ENCODE measurements at regions not wholly inside any gene's neighbourhood (a gene's known extent, or its start where the extent isn't known, plus 50 kb on each side); places are given as distances from the start of the nearest gene placed in this dataset.

DNA sequence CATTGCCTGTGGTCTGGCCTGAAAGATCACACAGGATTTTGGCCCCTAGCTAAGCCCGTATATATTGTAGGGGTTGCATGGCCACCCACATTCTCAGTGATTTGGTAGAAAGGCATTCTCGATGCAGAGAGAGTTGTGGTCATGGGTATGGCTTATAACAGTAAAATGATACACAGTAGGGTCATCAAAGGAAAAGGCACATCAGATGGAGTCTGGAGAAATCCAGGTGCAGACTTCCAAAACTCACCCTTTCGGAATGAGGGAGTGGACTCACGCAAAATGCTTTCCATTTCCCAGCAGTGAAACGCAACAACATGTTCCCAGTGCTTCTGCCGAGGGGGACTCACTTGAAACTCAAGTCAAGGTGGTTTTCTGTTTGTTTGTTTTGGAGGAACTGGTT, 802.5 kb upstream of the SLITRK1 start:
- in situ Hi-C loops (cut with MboI; ENCODE audit: low sequenced_read_pairs, unreplicated experiment) = no loop called here
- DNase-seq (ENCODE audit: low spot score) = no peak
- TF ChIP-seq, protein P1, sequence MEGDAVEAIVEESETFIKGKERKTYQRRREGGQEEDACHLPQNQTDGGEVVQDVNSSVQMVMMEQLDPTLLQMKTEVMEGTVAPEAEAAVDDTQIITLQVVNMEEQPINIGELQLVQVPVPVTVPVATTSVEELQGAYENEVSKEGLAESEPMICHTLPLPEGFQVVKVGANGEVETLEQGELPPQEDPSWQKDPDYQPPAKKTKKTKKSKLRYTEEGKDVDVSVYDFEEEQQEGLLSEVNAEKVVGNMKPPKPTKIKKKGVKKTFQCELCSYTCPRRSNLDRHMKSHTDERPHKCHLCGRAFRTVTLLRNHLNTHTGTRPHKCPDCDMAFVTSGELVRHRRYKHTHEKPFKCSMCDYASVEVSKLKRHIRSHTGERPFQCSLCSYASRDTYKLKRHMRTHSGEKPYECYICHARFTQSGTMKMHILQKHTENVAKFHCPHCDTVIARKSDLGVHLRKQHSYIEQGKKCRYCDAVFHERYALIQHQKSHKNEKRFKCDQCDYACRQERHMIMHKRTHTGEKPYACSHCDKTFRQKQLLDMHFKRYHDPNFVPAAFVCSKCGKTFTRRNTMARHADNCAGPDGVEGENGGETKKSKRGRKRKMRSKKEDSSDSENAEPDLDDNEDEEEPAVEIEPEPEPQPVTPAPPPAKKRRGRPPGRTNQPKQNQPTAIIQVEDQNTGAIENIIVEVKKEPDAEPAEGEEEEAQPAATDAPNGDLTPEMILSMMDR (IDR thresholded peaks at IDR 0.05; ENCODE audit: borderline replicate concordance, control extremely low read depth, extremely low read depth, insufficient read depth, missing control alignments) = no peak

DNA sequence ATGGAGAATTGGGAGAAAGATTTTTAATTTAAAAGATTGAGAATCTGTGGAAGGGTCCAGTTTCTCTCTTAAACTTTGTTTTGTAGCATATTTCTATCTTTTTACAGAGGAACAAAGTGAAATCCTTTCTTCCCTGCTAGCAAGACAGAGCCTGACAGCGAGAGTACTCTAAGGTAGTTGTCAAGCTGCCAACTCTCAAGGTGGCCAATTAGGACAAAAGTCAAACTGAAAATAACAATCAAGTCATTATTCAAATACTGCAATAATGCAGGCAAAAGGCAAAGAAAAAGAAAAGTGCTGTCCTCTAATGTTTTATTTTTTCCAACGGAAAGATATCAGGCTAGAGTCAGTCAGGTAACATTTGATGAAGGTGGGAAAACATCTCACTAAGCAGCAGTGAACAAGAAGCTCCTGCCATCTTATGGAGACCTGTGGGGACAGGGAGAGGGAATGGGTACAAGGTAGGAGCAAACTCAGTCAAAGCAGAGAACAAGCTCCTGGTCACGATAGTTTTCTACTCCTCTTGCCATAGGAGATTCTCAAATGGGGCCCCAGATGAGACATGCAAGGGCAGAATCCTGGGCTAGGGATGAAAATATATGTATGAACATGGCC, 801.9 kb upstream of the SLITRK1 start:
- no peak for DNase-seq (ENCODE audit: low spot score)
- TF ChIP-seq, protein P1 (IDR thresholded peaks at IDR 0.05; ENCODE audit: borderline replicate concordance, control extremely low read depth, extremely low read depth, insufficient read depth, missing control alignments) = no peak
- in situ Hi-C loops (cut with MboI; ENCODE audit: low sequenced_read_pairs, unreplicated experiment) = no loop called here

GRCh38 chr13:84683448-84683847, 801.2 kb upstream of the SLITRK1 start:
- no peak for DNase-seq (ENCODE audit: low spot score)
- in situ Hi-C loops (cut with MboI; ENCODE audit: low sequenced_read_pairs, unreplicated experiment) = no loop called here

DNA sequence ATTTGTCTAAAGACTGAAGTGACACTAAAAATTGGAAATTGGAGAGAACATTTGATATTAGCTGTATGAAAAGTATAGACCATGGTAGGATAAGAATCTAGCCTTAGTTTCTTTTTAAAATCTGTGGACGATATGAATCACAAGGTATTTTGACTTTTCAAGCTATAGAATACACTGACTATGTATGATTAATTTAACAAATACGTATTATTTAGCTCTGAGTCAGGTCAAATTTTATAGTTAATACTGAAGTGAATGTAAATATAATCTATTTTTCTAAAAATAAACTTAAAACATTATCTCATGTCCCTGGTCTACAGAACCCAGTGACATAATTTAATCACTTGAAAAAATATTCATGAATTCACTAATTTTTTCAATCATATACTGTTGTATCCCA, 795.6 kb upstream of the SLITRK1 start:
- TF ChIP-seq, protein P1 (IDR thresholded peaks at IDR 0.05; ENCODE audit: borderline replicate concordance, control extremely low read depth, extremely low read depth, insufficient read depth, missing control alignments) = no peak
- DNase-seq (ENCODE audit: low spot score) = no peak
- in situ Hi-C loops (cut with MboI; ENCODE audit: low sequenced_read_pairs, unreplicated experiment) = no loop called here

More at GRCh38 chr13:84683448-84683847, 801.2 kb upstream of the SLITRK1 start:
- TF ChIP-seq, protein P1 (IDR thresholded peaks at IDR 0.05; ENCODE audit: borderline replicate concordance, control extremely low read depth, extremely low read depth, insufficient read depth, missing control alignments) = no peak

- in situ Hi-C loops (cut with MboI; ENCODE audit: low sequenced_read_pairs, unreplicated experiment) = no loop called here
These were observed 790.3 kb upstream of the SLITRK1 start for GRCh38 chr13:84672616-84673015.

DNA sequence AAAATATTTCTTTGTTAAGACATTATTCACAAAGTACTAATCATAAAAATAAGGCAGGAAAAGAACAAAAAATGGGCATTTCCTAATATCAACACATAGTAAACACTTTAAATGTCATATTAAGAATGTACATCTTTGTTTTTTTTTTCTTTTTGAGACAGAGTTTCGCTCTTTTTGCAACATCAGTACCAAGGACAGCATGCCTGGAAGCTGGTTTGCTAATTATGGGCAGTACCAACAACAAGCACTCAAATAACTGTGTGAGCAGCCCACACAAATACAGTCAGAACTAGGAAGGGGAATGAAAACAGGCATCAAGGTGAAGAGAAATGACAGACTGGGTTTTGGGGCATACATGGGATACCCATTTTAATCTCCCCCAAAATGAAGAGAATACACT, 788.0 kb upstream of the SLITRK1 start:
- TF ChIP-seq, protein P1 (IDR thresholded peaks at IDR 0.05; ENCODE audit: borderline replicate concordance, control extremely low read depth, extremely low read depth, insufficient read depth, missing control alignments) = no peak
- in situ Hi-C loops (cut with MboI; ENCODE audit: low sequenced_read_pairs, unreplicated experiment) = no loop called here
- no peak for DNase-seq (ENCODE audit: low spot score)

More at GRCh38 chr13:84672616-84673015, 790.3 kb upstream of the SLITRK1 start:
- DNase-seq (ENCODE audit: low spot score) = no peak
- TF ChIP-seq, protein P1 (IDR thresholded peaks at IDR 0.05; ENCODE audit: borderline replicate concordance, control extremely low read depth, extremely low read depth, insufficient read depth, missing control alignments) = no peak

Measured in GM13976 (cell line).